A549 (cell line): ENCODE measurements at regions not wholly inside any gene's neighbourhood (a gene's known extent, or its start where the extent isn't known, plus 50 kb on each side); places are given as distances from the start of the nearest gene placed in this dataset.

Source experiments
- ATAC-seq, 2 experiments: fragments of 200-7000 bp in 1 of 2; fragments of >200 bp in 1 of 2; cut with Nextera tagmentation in 1 of 2; cut with Tn5 transposase in 1 of 2; 3 replicates each; pipeline versions ENCODE4 v1.8.0 to v1.9.1; 2018 to 2020; ENCODE audit warnings: mild to moderate bottlenecking in 1 of 2, moderate library complexity in 1 of 2
- CTCF ChIA-PET: fragments of 300-600 bp; sonication (Branson Sonifier 250); formaldehyde crosslinking; extraction: SDS; loops from one replicate; lab custom pipeline; 2021; ENCODE audit warnings: antibody characterized with exemption, inconsistent platforms; lab: Yijun Ruan, JAX
- POLR2A ChIA-PET: fragments of 350-600 bp; formaldehyde crosslinking; extraction: SDS; loops from one replicate; lab custom pipeline; 2021; ENCODE audit warnings: antibody characterized with exemption, inconsistent platforms; lab: Yijun Ruan, JAX
- DNase-seq, 2 experiments: peaks; one replicate each; pipeline versions ENCODE4 v3.0.0 to v3.0.0-alpha.2; 2011 to 2016; ENCODE audit warnings: low read depth in 1 of 2, low spot score in 1 of 2
- FAIRE-seq: peaks from 2 replicates; lab custom pipeline; 2011; peaks lifted over from hg19 to GRCh38; lab: Jason Lieb, UNC
- H3K27ac ChIP-seq, 2 experiments: fragments of >200 bp; sonication (Bioruptor Twin); formaldehyde crosslinking; 3 replicates each; pipeline ENCODE4 v1.5.1; 2016 to 2017
- H3K4me1 ChIP-seq: fragments of >200 bp; sonication (Bioruptor Twin); formaldehyde crosslinking; 3 replicates; pipeline ENCODE4 v1.6.1; 2016
- H3K4me2 ChIP-seq: fragments of >200 bp; sonication (Bioruptor Twin); formaldehyde crosslinking; 3 replicates; pipeline ENCODE4 v1.6.1; 2016
- H3K4me3 ChIP-seq: fragments of >200 bp; sonication (Bioruptor Twin); formaldehyde crosslinking; 3 replicates; pipeline ENCODE4 v1.5.1; 2016
- H3K9me3 ChIP-seq: fragments of >200 bp; sonication (Bioruptor Twin); formaldehyde crosslinking; 3 replicates; pipeline ENCODE4 v1.6.1; 2016
- ATOH8 ChIP-seq: fragments of 250-450 bp; sonication (Bioruptor Pico); IDR thresholded peaks from 2 replicates; pipeline ENCODE4 v1.5.0; 2020; ENCODE audit warnings: low read depth, mild to moderate bottlenecking, moderate library complexity
- BCL3 ChIP-seq: fragments of >200 bp; sonication (Bioruptor Twin); formaldehyde crosslinking; IDR thresholded peaks from 3 replicates; pipeline ENCODE4 v1.6.1; 2016
- BHLHE40 ChIP-seq: IDR thresholded peaks from 2 replicates; pipeline ENCODE4 v1.6.1; 2012; ENCODE audit warnings: low read depth, low read length, inconsistent platforms
- CBX8 ChIP-seq: fragments of 200-600 bp; sonication (generic); IDR thresholded peaks from 2 replicates; pipeline ENCODE4 v1.6.1; 2016
- CEBPB ChIP-seq, 2 experiments: fragments of >200 bp in 1 of 2; sonication (Bioruptor Twin) in 1 of 2; formaldehyde crosslinking in 1 of 2; IDR thresholded peaks; 2 replicates each; pipeline ENCODE4 v1.6.1; 2012 to 2016
- E2F6 ChIP-seq: IDR thresholded peaks from 2 replicates; pipeline ENCODE4 v1.6.1; 2012; ENCODE audit warnings: low read depth, borderline replicate concordance
- EHMT2 ChIP-seq: fragments of 200-600 bp; sonication (generic); IDR thresholded peaks from 2 replicates; pipeline ENCODE4 v1.6.1; 2016; ENCODE audit warnings: antibody characterized with exemption, low read depth, mild to moderate bottlenecking, moderate library complexity
- EP300 ChIP-seq, 2 experiments: fragments of >200 bp; sonication (Bioruptor Twin); formaldehyde crosslinking; IDR thresholded peaks; 2 replicates in 1 of 2; 3 replicates in 1 of 2; pipeline ENCODE4 v1.6.1; 2016 to 2017
- FOSL2 ChIP-seq, 2 experiments: fragments of 450-650 bp in 1 of 2; fragments of >200 bp in 1 of 2; sonication (Bioruptor Twin) in 1 of 2; formaldehyde crosslinking; IDR thresholded peaks; 2 replicates each; pipeline versions ENCODE4 v1.5.0 to v1.6.1; 2016 to 2020; ENCODE audit warnings: mild to moderate bottlenecking in 1 of 2, moderate library complexity in 1 of 2
- FOXS1 ChIP-seq: fragments of 250-450 bp; sonication (Bioruptor Pico); IDR thresholded peaks from 2 replicates; pipeline ENCODE4 v1.5.0; 2020; ENCODE audit warnings: mild to moderate bottlenecking, moderate library complexity
- GATA3 ChIP-seq: IDR thresholded peaks from 2 replicates; pipeline ENCODE4 v1.6.1; 2012; ENCODE audit warnings: borderline replicate concordance
- HES2 ChIP-seq: fragments of >200 bp; sonication (Bioruptor Twin); formaldehyde crosslinking; IDR thresholded peaks from 2 replicates; pipeline ENCODE4 v1.6.1; 2016
- HOXB13 ChIP-seq: fragments of 250-450 bp; sonication (Bioruptor Pico); IDR thresholded peaks from 2 replicates; pipeline ENCODE4 v1.5.0; 2020; ENCODE audit warnings: low read depth, mild to moderate bottlenecking, moderate library complexity
- HOXB5 ChIP-seq: fragments of 250-450 bp; sonication (Bioruptor Pico); IDR thresholded peaks from 2 replicates; pipeline ENCODE4 v1.5.0; 2020; ENCODE audit warnings: mild to moderate bottlenecking, moderate library complexity
- JUN ChIP-seq, 2 experiments: fragments of >200 bp; sonication (Bioruptor Twin); formaldehyde crosslinking; IDR thresholded peaks; 2 replicates in 1 of 2; 3 replicates in 1 of 2; pipeline ENCODE4 v1.6.1; 2016 to 2017
- JUNB ChIP-seq: fragments of >200 bp; sonication (Bioruptor Twin); formaldehyde crosslinking; IDR thresholded peaks from 2 replicates; pipeline ENCODE4 v1.6.1; 2016
- KDM5A ChIP-seq: fragments of 200-600 bp; sonication (generic); IDR thresholded peaks from 2 replicates; pipeline ENCODE4 v1.6.1; 2016; ENCODE audit warnings: antibody characterized with exemption, mild to moderate bottlenecking
- MAX ChIP-seq: IDR thresholded peaks from 2 replicates; pipeline ENCODE4 v1.6.1; 2012
- NR3C1 ChIP-seq: fragments of >200 bp; sonication (Bioruptor Twin); formaldehyde crosslinking; IDR thresholded peaks from 3 replicates; pipeline ENCODE4 v1.6.1; 2017
- PBX3 ChIP-seq: IDR thresholded peaks from 2 replicates; pipeline ENCODE4 v1.6.1; 2012
- POLR2AphosphoS2 ChIP-seq: conservative IDR thresholded peaks from 2 replicates; pipeline ENCODE4 v1.6.1; 2012; ENCODE audit warnings: low read length, improper control_type of control experiment, inconsistent platforms
- RARB ChIP-seq: fragments of 250-450 bp; sonication (Bioruptor Pico); IDR thresholded peaks from 2 replicates; pipeline ENCODE4 v1.8.0; 2021; ENCODE audit warnings: mild to moderate bottlenecking, moderate library complexity
- RFX5 ChIP-seq: fragments of 450-650 bp; IDR thresholded peaks from 2 replicates; pipeline ENCODE4 v1.7.1; 2014; ENCODE audit warnings: antibody characterized with exemption, mild to moderate bottlenecking, moderate library complexity
- RNF2 ChIP-seq: fragments of 200-600 bp; sonication (generic); IDR thresholded peaks from 2 replicates; pipeline ENCODE4 v1.6.1; 2016; ENCODE audit warnings: low read depth, mild to moderate bottlenecking, antibody characterized with exemption, moderate library complexity, borderline replicate concordance
- TFCP2L1 ChIP-seq: fragments of 250-450 bp; sonication (Bioruptor Pico); IDR thresholded peaks from 2 replicates; pipeline ENCODE4 v1.5.0; 2021; ENCODE audit warnings: mild to moderate bottlenecking
- ZC3H11A ChIP-seq: fragments of 450-650 bp; IDR thresholded peaks from 2 replicates; pipeline ENCODE4 v1.6.1; 2014; ENCODE audit warnings: antibody characterized with exemption, mild to moderate bottlenecking
- ZFP36 ChIP-seq: fragments of 450-650 bp; IDR thresholded peaks from 2 replicates; pipeline ENCODE4 v1.6.1; 2014; ENCODE audit warnings: borderline replicate concordance; ENCODE audit not compliant: partially characterized antibody
- WGBS: methylation state at CpG from one replicate; pipeline ENCODE4 v1.1.6; 2017; ENCODE audit errors: missing lambda C conversion rate; 5-methylcytosine and 5-hydroxymethylcytosine counted together

GRCh38 chr2:191556463-191556862 lies 121.5 kb upstream of the NABP1 start:
- ATAC-seq (no peak), FAIRE-seq (no peak), DNase-seq (no peak)
- WGBS, result 75% methylated on average over 2 of the region's 2 CpGs
- Histone ChIP-seq H3K4me3 (no peak overlapping the region), H3K4me1 (peaks cover 11% of the 10 kb centered on the region; the same call in 1 of the 3 replicates), H3K9me3 (no peaks in the 10 kb centered on the region), H3K4me2 (no peak overlapping the region), H3K27ac (no peak overlapping the region)
- TF ChIP-seq GATA3, result no peak
- no peak for TF ChIP-seq FOXS1 (CRISPR knock-in tag)
- TF ChIP-seq HES2, result no peak
- no peak for TF ChIP-seq MAX
- TF ChIP-seq TFCP2L1 (CRISPR knock-in tag), result no peak
- TF ChIP-seq CBX8, result no peak
- no peak for TF ChIP-seq E2F6
- no peak for TF ChIP-seq ZC3H11A
- no peak for TF ChIP-seq JUN (IDR thresholded peaks at IDR 0.05)
- no peak for TF ChIP-seq EHMT2
- no peak for TF ChIP-seq BCL3
- no peak for TF ChIP-seq ZFP36
- TF ChIP-seq PBX3, result no peak
- TF ChIP-seq NR3C1, result no peak
- no peak for TF ChIP-seq EP300 (IDR thresholded peaks at IDR 0.05)
- TF ChIP-seq JUNB, result no peak
- TF ChIP-seq HOXB13, result no peak
- TF ChIP-seq ATOH8 (CRISPR knock-in tag), result no peak
- no peak for TF ChIP-seq RFX5
- POLR2A ChIA-PET, result no interaction called here
- CTCF ChIA-PET, result interaction anchor here (1.1 to 8.1 kb wide), 7 partner anchors 10 to 606 kb away, joined by 3 to 66 read pairs (median 13); no protein-coding TSS in a partner anchor

- no peak overlapping the region for H3K4me2 ChIP-seq
- no peaks in the 10 kb centered on the region for H3K9me3 ChIP-seq
- no peak for TF ChIP-seq RARB (CRISPR knock-in tag)
- DNase-seq (no peak), ATAC-seq (no peak), FAIRE-seq (no peak)
- WGBS, result 92% methylated on average over 5 of the region's 5 CpGs
- H3K4me1 ChIP-seq, result 0 out of 3 replicates have a peak, but pooled peaks cover 4% of the 10 kb centered on the region
- POLR2A ChIA-PET, result no interaction called here
- H3K27ac ChIP-seq, result no peak overlapping the region
- CTCF ChIA-PET, result interaction anchor here (0.6 to 8.1 kb wide), 5 partner anchors 34 to 605 kb away, joined by 3 to 40 read pairs (median 5); no protein-coding TSS in a partner anchor
- no peak overlapping the region for H3K4me3 ChIP-seq
Observed at GRCh38 chr2:191557841-191558240, 120.1 kb upstream of the NABP1 start.

- no peak for ATAC-seq
Observed at GRCh38 chr2:191559569-191559968, 118.4 kb upstream of the NABP1 start.

More at GRCh38 chr2:191559569-191559968, 118.4 kb upstream of the NABP1 start:
- TF ChIP-seq POLR2AphosphoS2 (no peak), RNF2 (no peak), FOSL2 (IDR thresholded peaks at IDR 0.05) (no peak), FOSL2 (CRISPR knock-in tag; IDR thresholded peaks at IDR 0.05) (no peak), CEBPB (IDR thresholded peaks at IDR 0.05) (no peak), KDM5A (no peak), HOXB5 (CRISPR knock-in tag) (no peak), EHMT2 (no peak), BHLHE40 (no peak)
- no peak for DNase-seq
- no peak for FAIRE-seq
- WGBS, result 75% methylated on average over 4 of the region's 4 CpGs
- Histone ChIP-seq H3K9me3 (no peaks in the 10 kb centered on the region), H3K4me2 (no peak overlapping the region), H3K4me1 (0 out of 3 replicates have a peak, but pooled peaks cover 4% of the 10 kb centered on the region), H3K27ac (no peak overlapping the region), H3K4me3 (no peak overlapping the region)
- POLR2A ChIA-PET, result no interaction called here
- CTCF ChIA-PET, result interaction anchor here (0.9 to 8.1 kb wide), 4 partner anchors 9 to 603 kb away, joined by 3 to 40 read pairs (median 7); no protein-coding TSS in a partner anchor
